ENCODE measurements at regions not wholly inside any gene's neighbourhood (a gene's known extent, or its start where the extent isn't known, plus 50 kb on each side); places are given as distances from the start of the nearest gene placed in this dataset.

DNA sequence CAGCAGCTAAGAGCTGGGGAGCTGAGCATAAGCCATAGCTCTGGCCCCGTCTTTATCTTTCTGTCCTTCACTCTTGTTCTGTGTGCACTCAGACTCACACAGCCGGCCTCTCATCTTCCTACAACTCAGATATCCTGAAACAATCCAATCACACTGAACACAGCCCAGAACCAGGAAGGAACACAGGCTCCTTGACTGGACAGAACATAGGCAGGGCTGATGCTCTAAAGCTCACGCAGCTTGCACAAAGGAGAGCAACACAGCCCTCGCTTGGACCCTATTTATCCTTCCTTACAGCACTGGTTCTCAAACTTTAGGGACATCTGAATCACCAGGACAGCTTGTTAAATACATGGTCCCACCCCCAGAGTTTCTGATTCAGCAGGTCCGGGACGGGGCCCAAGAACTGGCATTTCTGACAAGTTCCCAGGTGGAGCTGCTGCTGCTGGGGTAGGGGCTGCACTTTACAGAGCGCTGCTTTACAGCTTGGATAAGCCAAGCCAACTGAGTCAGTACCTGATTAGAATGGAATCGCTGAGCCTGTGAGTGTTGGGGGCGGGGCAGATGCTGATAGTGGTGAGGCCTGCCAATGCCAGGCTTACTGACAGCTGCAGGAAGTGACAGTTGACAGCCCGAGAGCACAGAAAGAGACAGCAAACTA lies 65.1 kb downstream of the MRPL46 start:
- TF ChIP-seq, protein P1, sequence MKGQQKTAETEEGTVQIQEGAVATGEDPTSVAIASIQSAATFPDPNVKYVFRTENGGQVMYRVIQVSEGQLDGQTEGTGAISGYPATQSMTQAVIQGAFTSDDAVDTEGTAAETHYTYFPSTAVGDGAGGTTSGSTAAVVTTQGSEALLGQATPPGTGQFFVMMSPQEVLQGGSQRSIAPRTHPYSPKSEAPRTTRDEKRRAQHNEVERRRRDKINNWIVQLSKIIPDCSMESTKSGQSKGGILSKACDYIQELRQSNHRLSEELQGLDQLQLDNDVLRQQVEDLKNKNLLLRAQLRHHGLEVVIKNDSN (CRISPR knock-in tag; IDR thresholded peaks at IDR 0.05) = no peak
- TF ChIP-seq, protein P2, sequence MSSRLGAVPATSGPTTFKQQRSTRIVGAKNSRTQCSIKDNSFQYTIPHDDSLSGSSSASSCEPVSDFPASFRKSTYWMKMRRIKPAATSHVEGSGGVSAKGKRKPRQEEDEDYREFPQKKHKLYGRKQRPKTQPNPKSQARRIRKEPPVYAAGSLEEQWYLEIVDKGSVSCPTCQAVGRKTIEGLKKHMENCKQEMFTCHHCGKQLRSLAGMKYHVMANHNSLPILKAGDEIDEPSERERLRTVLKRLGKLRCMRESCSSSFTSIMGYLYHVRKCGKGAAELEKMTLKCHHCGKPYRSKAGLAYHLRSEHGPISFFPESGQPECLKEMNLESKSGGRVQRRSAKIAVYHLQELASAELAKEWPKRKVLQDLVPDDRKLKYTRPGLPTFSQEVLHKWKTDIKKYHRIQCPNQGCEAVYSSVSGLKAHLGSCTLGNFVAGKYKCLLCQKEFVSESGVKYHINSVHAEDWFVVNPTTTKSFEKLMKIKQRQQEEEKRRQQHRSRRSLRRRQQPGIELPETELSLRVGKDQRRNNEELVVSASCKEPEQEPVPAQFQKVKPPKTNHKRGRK (CRISPR knock-in tag; IDR thresholded peaks at IDR 0.05; ENCODE audit: borderline replicate concordance) = no peak
- TF ChIP-seq, protein P3, sequence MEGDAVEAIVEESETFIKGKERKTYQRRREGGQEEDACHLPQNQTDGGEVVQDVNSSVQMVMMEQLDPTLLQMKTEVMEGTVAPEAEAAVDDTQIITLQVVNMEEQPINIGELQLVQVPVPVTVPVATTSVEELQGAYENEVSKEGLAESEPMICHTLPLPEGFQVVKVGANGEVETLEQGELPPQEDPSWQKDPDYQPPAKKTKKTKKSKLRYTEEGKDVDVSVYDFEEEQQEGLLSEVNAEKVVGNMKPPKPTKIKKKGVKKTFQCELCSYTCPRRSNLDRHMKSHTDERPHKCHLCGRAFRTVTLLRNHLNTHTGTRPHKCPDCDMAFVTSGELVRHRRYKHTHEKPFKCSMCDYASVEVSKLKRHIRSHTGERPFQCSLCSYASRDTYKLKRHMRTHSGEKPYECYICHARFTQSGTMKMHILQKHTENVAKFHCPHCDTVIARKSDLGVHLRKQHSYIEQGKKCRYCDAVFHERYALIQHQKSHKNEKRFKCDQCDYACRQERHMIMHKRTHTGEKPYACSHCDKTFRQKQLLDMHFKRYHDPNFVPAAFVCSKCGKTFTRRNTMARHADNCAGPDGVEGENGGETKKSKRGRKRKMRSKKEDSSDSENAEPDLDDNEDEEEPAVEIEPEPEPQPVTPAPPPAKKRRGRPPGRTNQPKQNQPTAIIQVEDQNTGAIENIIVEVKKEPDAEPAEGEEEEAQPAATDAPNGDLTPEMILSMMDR (IDR thresholded peaks at IDR 0.05) = no peak
- TF ChIP-seq TP53 (CRISPR knock-in tag; IDR thresholded peaks at IDR 0.05) = no peak
- TF ChIP-seq, protein P4, sequence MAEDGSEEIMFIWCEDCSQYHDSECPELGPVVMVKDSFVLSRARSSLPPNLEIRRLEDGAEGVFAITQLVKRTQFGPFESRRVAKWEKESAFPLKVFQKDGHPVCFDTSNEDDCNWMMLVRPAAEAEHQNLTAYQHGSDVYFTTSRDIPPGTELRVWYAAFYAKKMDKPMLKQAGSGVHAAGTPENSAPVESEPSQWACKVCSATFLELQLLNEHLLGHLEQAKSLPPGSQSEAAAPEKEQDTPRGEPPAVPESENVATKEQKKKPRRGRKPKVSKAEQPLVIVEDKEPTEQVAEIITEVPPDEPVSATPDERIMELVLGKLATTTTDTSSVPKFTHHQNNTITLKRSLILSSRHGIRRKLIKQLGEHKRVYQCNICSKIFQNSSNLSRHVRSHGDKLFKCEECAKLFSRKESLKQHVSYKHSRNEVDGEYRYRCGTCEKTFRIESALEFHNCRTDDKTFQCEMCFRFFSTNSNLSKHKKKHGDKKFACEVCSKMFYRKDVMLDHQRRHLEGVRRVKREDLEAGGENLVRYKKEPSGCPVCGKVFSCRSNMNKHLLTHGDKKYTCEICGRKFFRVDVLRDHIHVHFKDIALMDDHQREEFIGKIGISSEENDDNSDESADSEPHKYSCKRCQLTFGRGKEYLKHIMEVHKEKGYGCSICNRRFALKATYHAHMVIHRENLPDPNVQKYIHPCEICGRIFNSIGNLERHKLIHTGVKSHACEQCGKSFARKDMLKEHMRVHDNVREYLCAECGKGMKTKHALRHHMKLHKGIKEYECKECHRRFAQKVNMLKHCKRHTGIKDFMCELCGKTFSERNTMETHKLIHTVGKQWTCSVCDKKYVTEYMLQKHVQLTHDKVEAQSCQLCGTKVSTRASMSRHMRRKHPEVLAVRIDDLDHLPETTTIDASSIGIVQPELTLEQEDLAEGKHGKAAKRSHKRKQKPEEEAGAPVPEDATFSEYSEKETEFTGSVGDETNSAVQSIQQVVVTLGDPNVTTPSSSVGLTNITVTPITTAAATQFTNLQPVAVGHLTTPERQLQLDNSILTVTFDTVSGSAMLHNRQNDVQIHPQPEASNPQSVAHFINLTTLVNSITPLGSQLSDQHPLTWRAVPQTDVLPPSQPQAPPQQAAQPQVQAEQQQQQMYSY (CRISPR knock-in tag; IDR thresholded peaks at IDR 0.05) = no peak
- TF ChIP-seq, protein P5, sequence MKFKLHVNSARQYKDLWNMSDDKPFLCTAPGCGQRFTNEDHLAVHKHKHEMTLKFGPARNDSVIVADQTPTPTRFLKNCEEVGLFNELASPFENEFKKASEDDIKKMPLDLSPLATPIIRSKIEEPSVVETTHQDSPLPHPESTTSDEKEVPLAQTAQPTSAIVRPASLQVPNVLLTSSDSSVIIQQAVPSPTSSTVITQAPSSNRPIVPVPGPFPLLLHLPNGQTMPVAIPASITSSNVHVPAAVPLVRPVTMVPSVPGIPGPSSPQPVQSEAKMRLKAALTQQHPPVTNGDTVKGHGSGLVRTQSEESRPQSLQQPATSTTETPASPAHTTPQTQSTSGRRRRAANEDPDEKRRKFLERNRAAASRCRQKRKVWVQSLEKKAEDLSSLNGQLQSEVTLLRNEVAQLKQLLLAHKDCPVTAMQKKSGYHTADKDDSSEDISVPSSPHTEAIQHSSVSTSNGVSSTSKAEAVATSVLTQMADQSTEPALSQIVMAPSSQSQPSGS (CRISPR knock-in tag; IDR thresholded peaks at IDR 0.05; ENCODE audit: borderline replicate concordance, low read depth) = no peak
- TF ChIP-seq FOXK1 (CRISPR knock-in tag; IDR thresholded peaks at IDR 0.05) = no peak
- TF ChIP-seq NR1H2 (CRISPR knock-in tag; IDR thresholded peaks at IDR 0.05) = no peak
- TF ChIP-seq ZNF423 (CRISPR knock-in tag; IDR thresholded peaks at IDR 0.05) = no peak
- TF ChIP-seq, protein P6, sequence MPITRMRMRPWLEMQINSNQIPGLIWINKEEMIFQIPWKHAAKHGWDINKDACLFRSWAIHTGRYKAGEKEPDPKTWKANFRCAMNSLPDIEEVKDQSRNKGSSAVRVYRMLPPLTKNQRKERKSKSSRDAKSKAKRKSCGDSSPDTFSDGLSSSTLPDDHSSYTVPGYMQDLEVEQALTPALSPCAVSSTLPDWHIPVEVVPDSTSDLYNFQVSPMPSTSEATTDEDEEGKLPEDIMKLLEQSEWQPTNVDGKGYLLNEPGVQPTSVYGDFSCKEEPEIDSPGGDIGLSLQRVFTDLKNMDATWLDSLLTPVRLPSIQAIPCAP (CRISPR knock-in tag; IDR thresholded peaks at IDR 0.05) = no peak

All from WTC11 (cell line).